SU-DHL-6 (cell line): ENCODE measurements at regions not wholly inside any gene's neighbourhood (a gene's known extent, or its start where the extent isn't known, plus 50 kb on each side); places are given as distances from the start of the nearest gene placed in this dataset.

Source experiments
- EZH2phosphoT487 ChIP-seq: fragments of 200-600 bp; sonication (generic), shearing (Covaris generic); conservative IDR thresholded peaks from 2 replicates; pipeline ENCODE4 v1.6.1; 2018; ENCODE audit warnings: mild to moderate bottlenecking, antibody characterized with exemption, low read length, moderate library complexity, mixed read lengths
- TF ChIP-seq, protein P1 (sequence below): fragments of 200-600 bp; sonication (generic); IDR thresholded peaks from one replicate; pipeline ENCODE4 v1.5.1; 2017; ENCODE audit warnings: antibody characterized with exemption, mild to moderate bottlenecking, low read length, moderate library complexity; ENCODE audit not compliant: insufficient read depth, poor library complexity, severe bottlenecking

DNA sequence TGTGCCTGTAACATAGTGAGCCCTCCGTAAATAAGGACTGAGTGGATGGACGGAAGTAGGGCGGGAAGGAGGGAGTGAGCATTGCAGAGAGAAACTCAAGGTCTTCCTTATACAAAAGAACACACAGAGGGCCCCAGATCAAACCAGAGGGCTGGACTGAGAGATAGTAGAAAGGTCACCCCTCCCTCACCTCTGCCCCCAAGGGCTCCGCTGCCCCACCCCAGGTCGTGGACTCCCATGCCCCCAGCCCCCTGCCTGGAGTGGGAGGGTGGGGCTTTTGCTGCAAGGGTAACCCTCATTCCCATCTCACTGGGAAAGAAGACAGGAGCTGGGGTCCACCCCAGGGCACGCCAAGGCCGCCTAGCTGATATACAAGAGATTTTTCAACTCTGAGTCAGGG, 157.0 kb downstream of the MN1 start:
- TF ChIP-seq, protein P1, sequence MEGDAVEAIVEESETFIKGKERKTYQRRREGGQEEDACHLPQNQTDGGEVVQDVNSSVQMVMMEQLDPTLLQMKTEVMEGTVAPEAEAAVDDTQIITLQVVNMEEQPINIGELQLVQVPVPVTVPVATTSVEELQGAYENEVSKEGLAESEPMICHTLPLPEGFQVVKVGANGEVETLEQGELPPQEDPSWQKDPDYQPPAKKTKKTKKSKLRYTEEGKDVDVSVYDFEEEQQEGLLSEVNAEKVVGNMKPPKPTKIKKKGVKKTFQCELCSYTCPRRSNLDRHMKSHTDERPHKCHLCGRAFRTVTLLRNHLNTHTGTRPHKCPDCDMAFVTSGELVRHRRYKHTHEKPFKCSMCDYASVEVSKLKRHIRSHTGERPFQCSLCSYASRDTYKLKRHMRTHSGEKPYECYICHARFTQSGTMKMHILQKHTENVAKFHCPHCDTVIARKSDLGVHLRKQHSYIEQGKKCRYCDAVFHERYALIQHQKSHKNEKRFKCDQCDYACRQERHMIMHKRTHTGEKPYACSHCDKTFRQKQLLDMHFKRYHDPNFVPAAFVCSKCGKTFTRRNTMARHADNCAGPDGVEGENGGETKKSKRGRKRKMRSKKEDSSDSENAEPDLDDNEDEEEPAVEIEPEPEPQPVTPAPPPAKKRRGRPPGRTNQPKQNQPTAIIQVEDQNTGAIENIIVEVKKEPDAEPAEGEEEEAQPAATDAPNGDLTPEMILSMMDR = no peak
- TF ChIP-seq EZH2phosphoT487 = no peak
